HEK293 (cell line): ENCODE measurements at regions not wholly inside any gene's neighbourhood (a gene's known extent, or its start where the extent isn't known, plus 50 kb on each side); places are given as distances from the start of the nearest gene placed in this dataset.

Experiments used
- CTCF ChIA-PET: fragments of 350-600 bp; formaldehyde crosslinking; extraction: SDS; loops from one replicate; lab custom pipeline; 2021; ENCODE audit warnings: antibody characterized with exemption; lab: Yijun Ruan, JAX
- POLR2A ChIA-PET: fragments of 300-600 bp; formaldehyde crosslinking; extraction: SDS; loops from one replicate; lab custom pipeline; 2020; ENCODE audit warnings: antibody characterized with exemption, inconsistent platforms; lab: Yijun Ruan, JAX
- H3K27ac ChIP-seq: fragments of 200-500 bp; sonication (Bioruptor generic); 2 replicates; pipeline ENCODE4 v1.5.1; 2014; ENCODE audit warnings: low read depth, low read length, control low read depth, inconsistent platforms; ENCODE audit errors: extremely low read depth
- H3K36me3 ChIP-seq, 2 experiments: fragments of 200-500 bp in 1 of 2; sonication (Bioruptor generic) in 1 of 2; 1 replicate in 1 of 2; 2 replicates in 1 of 2; pipeline ENCODE4 v1.5.1; 2014 to 2017; ENCODE audit warnings: inconsistent platforms in 2 of 2, low read length in 2 of 2; ENCODE audit not compliant: control insufficient read depth in 2 of 2, insufficient read depth in 1 of 2
- H3K4me1 ChIP-seq: fragments of 200-500 bp; sonication (Bioruptor generic); 2 replicates; pipeline ENCODE4 v1.5.1; 2014; ENCODE audit warnings: mild to moderate bottlenecking, low read length, inconsistent platforms; ENCODE audit not compliant: control insufficient read depth, insufficient read depth
- H3K4me3 ChIP-seq: 2 replicates; pipeline ENCODE4 v1.5.1; 2011; ENCODE audit warnings: low read depth, mild to moderate bottlenecking, control low read depth, low read length, moderate library complexity
- H3K9me3 ChIP-seq: fragments of 200-500 bp; sonication (Bioruptor generic); 2 replicates; pipeline ENCODE4 v1.5.1; 2014; ENCODE audit warnings: low read depth, low read length, inconsistent platforms; ENCODE audit not compliant: control insufficient read depth, insufficient read depth
- EGR2 ChIP-seq: fragments of 450-650 bp; formaldehyde crosslinking; IDR thresholded peaks from 2 replicates; pipeline ENCODE4 v1.5.1; 2016; ENCODE audit warnings: low read depth, missing biosample characterization, missing genetic modification characterization
- GLIS2 ChIP-seq: fragments of 450-650 bp; formaldehyde crosslinking; IDR thresholded peaks from 2 replicates; pipeline ENCODE4 v1.5.1; 2016; ENCODE audit warnings: missing biosample characterization, missing genetic modification characterization
- KLF17 ChIP-seq: fragments of 450-650 bp; formaldehyde crosslinking; IDR thresholded peaks from 2 replicates; pipeline ENCODE4 v1.5.1; 2016; ENCODE audit warnings: missing biosample characterization, missing genetic modification characterization
- MEIS1 ChIP-seq: sonication (generic); formaldehyde crosslinking; IDR thresholded peaks from 2 replicates; pipeline ENCODE4 v1.8.1; 2022; ENCODE audit warnings: missing genetic modification reagents, mild to moderate bottlenecking, borderline replicate concordance
- PRDM6 ChIP-seq: fragments of 450-650 bp; formaldehyde crosslinking; IDR thresholded peaks from 2 replicates; pipeline ENCODE4 v1.5.1; 2017; ENCODE audit warnings: missing biosample characterization, missing genetic modification characterization
- SALL2 ChIP-seq: fragments of 450-650 bp; formaldehyde crosslinking; IDR thresholded peaks from 2 replicates; pipeline ENCODE4 v1.5.0; 2017; ENCODE audit warnings: missing biosample characterization, mild to moderate bottlenecking, missing genetic modification characterization, borderline replicate concordance
- SCRT2 ChIP-seq: fragments of 450-650 bp; formaldehyde crosslinking; IDR thresholded peaks from 2 replicates; pipeline ENCODE4 v1.5.1; 2016; ENCODE audit warnings: missing biosample characterization, missing genetic modification characterization
- ZNF155 ChIP-seq: fragments of 450-650 bp; formaldehyde crosslinking; IDR thresholded peaks from 2 replicates; pipeline ENCODE4 v1.5.1; 2016; ENCODE audit warnings: missing biosample characterization, missing genetic modification characterization
- ZNF169 ChIP-seq: fragments of 450-650 bp; formaldehyde crosslinking; IDR thresholded peaks from 2 replicates; pipeline ENCODE4 v1.5.1; 2016; ENCODE audit warnings: missing biosample characterization, missing genetic modification characterization
- ZNF221 ChIP-seq: fragments of 450-650 bp; formaldehyde crosslinking; IDR thresholded peaks from 2 replicates; pipeline ENCODE4 v1.5.1; 2017; ENCODE audit warnings: missing biosample characterization, missing genetic modification characterization, borderline replicate concordance
- ZNF239 ChIP-seq: fragments of 450-650 bp; formaldehyde crosslinking; IDR thresholded peaks from 2 replicates; pipeline ENCODE4 v1.5.1; 2016; ENCODE audit warnings: missing biosample characterization, missing genetic modification characterization
- ZNF324 ChIP-seq: fragments of 450-650 bp; formaldehyde crosslinking; IDR thresholded peaks from 2 replicates; pipeline ENCODE4 v1.5.1; 2016; ENCODE audit warnings: missing biosample characterization, missing genetic modification characterization
- ZNF362 ChIP-seq: fragments of 450-650 bp; formaldehyde crosslinking; IDR thresholded peaks from 2 replicates; pipeline ENCODE4 v1.5.1; 2016; ENCODE audit warnings: missing biosample characterization, missing genetic modification characterization
- ZNF518A ChIP-seq: fragments of 450-650 bp; formaldehyde crosslinking; conservative IDR thresholded peaks from 2 replicates; pipeline ENCODE4 v1.5.1; 2016; ENCODE audit warnings: low read depth, missing biosample characterization, missing genetic modification characterization
- ZNF548 ChIP-seq: fragments of 450-650 bp; formaldehyde crosslinking; IDR thresholded peaks from 2 replicates; pipeline ENCODE4 v1.5.1; 2016; ENCODE audit warnings: missing biosample characterization, missing genetic modification characterization
- ZNF610 ChIP-seq: fragments of 450-650 bp; formaldehyde crosslinking; IDR thresholded peaks from 2 replicates; pipeline ENCODE4 v1.5.1; 2016; ENCODE audit warnings: missing biosample characterization, missing genetic modification characterization, borderline replicate concordance
- ZNF621 ChIP-seq: fragments of 450-650 bp; formaldehyde crosslinking; IDR thresholded peaks from 2 replicates; pipeline ENCODE4 v1.5.1; 2017; ENCODE audit warnings: missing biosample characterization, missing genetic modification characterization
- ZNF626 ChIP-seq: fragments of 450-650 bp; sonication (Bioruptor Pico); formaldehyde crosslinking; IDR thresholded peaks from 2 replicates; pipeline ENCODE4 v1.5.1; 2018; ENCODE audit warnings: missing biosample characterization, missing genetic modification characterization, inconsistent platforms
- ZNF658 ChIP-seq: fragments of 450-650 bp; formaldehyde crosslinking; IDR thresholded peaks from 2 replicates; pipeline ENCODE4; 2016; ENCODE audit warnings: missing biosample characterization, missing genetic modification characterization
- ZNF670 ChIP-seq: fragments of 450-650 bp; formaldehyde crosslinking; IDR thresholded peaks from 2 replicates; pipeline ENCODE4 v1.5.1; 2016; ENCODE audit warnings: missing biosample characterization, missing genetic modification characterization, low read depth
- ZNF677 ChIP-seq: fragments of 450-650 bp; IDR thresholded peaks from 2 replicates; pipeline ENCODE4 v1.5.0; 2018; ENCODE audit warnings: missing biosample characterization, mild to moderate bottlenecking, missing genetic modification characterization, moderate library complexity
- ZNF785 ChIP-seq: fragments of 450-650 bp; formaldehyde crosslinking; IDR thresholded peaks from 2 replicates; pipeline ENCODE4 v1.5.1; 2016; ENCODE audit warnings: missing biosample characterization, missing genetic modification characterization
- ZSCAN18 ChIP-seq: fragments of 450-650 bp; formaldehyde crosslinking; IDR thresholded peaks from 2 replicates; pipeline ENCODE4 v1.5.1; 2016; ENCODE audit warnings: missing biosample characterization, missing genetic modification characterization
- ZSCAN4 ChIP-seq: fragments of 450-650 bp; formaldehyde crosslinking; IDR thresholded peaks from 2 replicates; pipeline ENCODE4 v1.5.1; 2017; ENCODE audit warnings: missing biosample characterization, missing genetic modification characterization

- TF ChIP-seq ZNF548 (tag by site-specific recombination) (no peak), ZNF221 (no peak), ZNF658 (tag by site-specific recombination) (no peak), ZNF785 (tag by site-specific recombination) (no peak)
Measured at GRCh38 chr3:178415384-178415783, 120.9 kb upstream of the KCNMB2 start (continued).

GRCh38 chr3:178417736-178418135, 118.5 kb upstream of the KCNMB2 start:
- H3K36me3 ChIP-seq, result no peaks in the 10 kb centered on the region
- H3K4me1 ChIP-seq, result no peaks in the 10 kb centered on the region
- CTCF ChIA-PET, result no interaction called here
- POLR2A ChIA-PET, result no interaction called here
- H3K27ac ChIP-seq, result no peak overlapping the region
- H3K9me3 ChIP-seq, result no peaks in the 10 kb centered on the region
- H3K4me3 ChIP-seq, result no peak overlapping the region
- TF ChIP-seq KLF17 (tag by site-specific recombination) (no peak), ZNF155 (no peak), EGR2 (tag by site-specific recombination) (no peak), ZNF621 (tag by site-specific recombination) (no peak), ZNF518A (tag by site-specific recombination) (no peak), ZNF239 (no peak), MEIS1 (CRISPR knock-in tag) (no peak), GLIS2 (no peak), SCRT2 (tag by site-specific recombination) (no peak), ZNF670 (no peak), ZNF362 (tag by site-specific recombination) (no peak), ZNF169 (tag by site-specific recombination) (no peak), SALL2 (no peak), ZSCAN18 (tag by site-specific recombination) (no peak), ZNF677 (tag by site-specific recombination) (no peak), PRDM6 (tag by site-specific recombination) (no peak), ZSCAN4 (tag by site-specific recombination) (no peak), ZNF324 (tag by site-specific recombination) (no peak), ZNF626 (tag by site-specific recombination) (no peak), ZNF610 (no peak)
